CD14-positive monocyte (primary cell): ENCODE measurements at regions not wholly inside any gene's neighbourhood (a gene's known extent, or its start where the extent isn't known, plus 50 kb on each side); places are given as distances from the start of the nearest gene placed in this dataset.

Source experiments
- DNase-seq, 3 donors: peaks; one replicate each; pipeline ENCODE4 v3.0.0-alpha.2; 2011 to 2022
- H2AFZ ChIP-seq: 2 replicates; pipeline ENCODE4 v1.6.0; 2012; ENCODE audit warnings: mild to moderate bottlenecking, low read depth, low read length, inconsistent platforms; ENCODE audit not compliant: insufficient read depth, poor library complexity, severe bottlenecking
- H3K27ac ChIP-seq, 2 donors: 1 replicate in 1 of 2; 2 replicates in 1 of 2; pipeline ENCODE4 v1.5.1; 2012 to 2013; ENCODE audit warnings: low read length in 2 of 2, control low read depth in 1 of 2, inconsistent platforms in 1 of 2, low read depth in 1 of 2, mild to moderate bottlenecking in 1 of 2
- H3K27me3 ChIP-seq, 2 donors: one replicate each; pipeline versions ENCODE4 v1.6.0 to v1.6.1; 2011 to 2013; ENCODE audit warnings: low read length in 2 of 2; ENCODE audit not compliant: control insufficient read depth in 2 of 2, insufficient read depth in 2 of 2
- H3K36me3 ChIP-seq, 2 donors: replicated peaks in 1 of 2; 1 replicate in 1 of 2; 2 replicates in 1 of 2; pipeline versions ENCODE4 v1.5.1 to v1.6.1; 2012 to 2013; ENCODE audit warnings: low read length in 2 of 2, control low read depth in 1 of 2, inconsistent platforms in 1 of 2, mild to moderate bottlenecking in 1 of 2; ENCODE audit not compliant: insufficient read depth in 2 of 2, control insufficient read depth in 1 of 2
- H3K4me1 ChIP-seq, 2 donors: 1 replicate in 1 of 2; 2 replicates in 1 of 2; pipeline versions ENCODE4 v1.5.1 to v1.6.1; 2012 to 2013; ENCODE audit warnings: low read length in 2 of 2, control low read depth in 1 of 2, inconsistent platforms in 1 of 2, mild to moderate bottlenecking in 1 of 2, moderate library complexity in 1 of 2; ENCODE audit not compliant: insufficient read depth in 2 of 2, control insufficient read depth in 1 of 2
- H3K4me2 ChIP-seq: replicated peaks from 2 replicates; pipeline ENCODE3; 2012; ENCODE audit warnings: low read length, moderate library complexity, mild to moderate bottlenecking; ENCODE audit not compliant: poor library complexity, severe bottlenecking; ENCODE audit errors: extremely low read depth
- H3K4me3 ChIP-seq, 3 experiments: fragments of 200-600 bp in 1 of 3; sonication (generic) in 1 of 3; replicated peaks in 1 of 3; 1 replicate in 2 of 3; 2 replicates in 1 of 3; pipeline ENCODE4 v1.5.1; 2011 to 2013; ENCODE audit warnings: low read length in 3 of 3, mild to moderate bottlenecking in 3 of 3, control low read depth in 2 of 3, low read depth in 2 of 3, inconsistent platforms in 1 of 3, moderate library complexity in 1 of 3
- H3K79me2 ChIP-seq: 2 replicates; pipeline ENCODE4 v1.6.0; 2012; ENCODE audit warnings: mild to moderate bottlenecking, control low read depth, inconsistent platforms, low read length, moderate library complexity; ENCODE audit not compliant: insufficient read depth
- H3K9ac ChIP-seq: 2 replicates; pipeline ENCODE4 v1.6.0; 2017; ENCODE audit warnings: low read length, mild to moderate bottlenecking; ENCODE audit not compliant: insufficient read depth, poor library complexity, severe bottlenecking
- H3K9me3 ChIP-seq, 2 donors: replicated peaks in 1 of 2; 1 replicate in 1 of 2; 2 replicates in 1 of 2; pipeline versions ENCODE4 v1.5.1 to v1.6.1; 2012 to 2013; ENCODE audit warnings: low read length in 2 of 2, control low read depth in 1 of 2; ENCODE audit not compliant: control insufficient read depth in 1 of 2, insufficient read depth in 1 of 2
- H4K20me1 ChIP-seq: 2 replicates; pipeline ENCODE4 v1.6.0; 2012; ENCODE audit warnings: mild to moderate bottlenecking, low read length, control low read depth, moderate library complexity; ENCODE audit not compliant: insufficient read depth
- H3K27ac Mint-ChIP-seq, 7 donors: one replicate each; pipeline ENCODE4 v1.8.0; 2020; ENCODE audit warnings: mild to moderate bottlenecking in 7 of 7, mixed read lengths in 7 of 7, moderate library complexity in 6 of 7, inconsistent platforms in 2 of 7
- H3K27me3 Mint-ChIP-seq, 3 donors: one replicate each; pipeline ENCODE4 v1.8.0; 2021 to 2022; ENCODE audit warnings: low read depth in 3 of 3, mild to moderate bottlenecking in 3 of 3, mixed read lengths in 3 of 3, moderate library complexity in 3 of 3, inconsistent platforms in 1 of 3
- H3K36me3 Mint-ChIP-seq, 2 donors: one replicate each; pipeline ENCODE4 v1.8.0; 2020; ENCODE audit warnings: mixed read lengths in 2 of 2, inconsistent platforms in 1 of 2, mild to moderate bottlenecking in 1 of 2
- H3K4me1 Mint-ChIP-seq: one replicate; pipeline ENCODE4 v1.8.0; 2020; ENCODE audit warnings: mild to moderate bottlenecking, mixed read lengths
- H3K4me3 Mint-ChIP-seq, 2 donors: one replicate each; pipeline ENCODE4 v1.8.0; 2020; ENCODE audit warnings: mild to moderate bottlenecking in 2 of 2, mixed read lengths in 2 of 2, moderate library complexity in 1 of 2
- H3K9me3 Mint-ChIP-seq, 7 donors: one replicate each; pipeline ENCODE4 v1.8.0; 2020 to 2022; ENCODE audit warnings: mixed read lengths in 7 of 7, mild to moderate bottlenecking in 6 of 7, moderate library complexity in 6 of 7, inconsistent platforms in 2 of 7
- WGBS: methylation state at CpG from one replicate; pipeline ENCODE4 v1.1.5; 2013; ENCODE audit warnings: missing lambda C conversion rate; ENCODE audit not compliant: insufficient coverage; 5-methylcytosine and 5-hydroxymethylcytosine counted together
- intact Hi-C, 2 donors: fragments of 100-400 bp; cut with micrococcal nuclease; formaldehyde crosslinking; loops; one replicate each; pipeline versions ENCODE4 v1.15.0 to v1.15.1; 2023
- TF ChIP-seq, protein P1 (sequence below): fragments of 200-600 bp; IDR thresholded peaks from one replicate; pipeline ENCODE4 v1.8.0; 2022; ENCODE audit warnings: antibody characterized with exemption, mild to moderate bottlenecking

DNA sequence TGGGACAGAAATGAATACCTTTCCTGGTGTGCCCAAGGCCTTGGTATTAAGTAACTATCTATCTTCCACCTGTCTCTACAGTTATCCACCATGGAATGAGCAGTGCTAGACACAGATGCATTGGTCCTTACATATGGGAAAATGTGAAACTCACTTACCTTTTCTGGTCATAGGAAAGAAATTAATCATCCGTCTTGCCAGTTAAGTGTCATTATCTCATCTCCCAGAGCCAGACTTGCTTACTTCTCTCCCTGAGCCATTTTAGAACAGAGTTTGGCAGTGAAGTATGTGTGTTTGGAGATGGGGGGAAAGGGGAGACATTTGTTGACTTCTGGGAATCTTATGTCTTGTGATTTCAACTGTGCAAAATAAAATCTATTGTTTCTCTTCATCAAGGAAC, 1211.0 kb upstream of the CDH6 start:
- no peaks in the 10 kb centered on the region for H3K79me2 ChIP-seq
- H3K9me3 Mint-ChIP-seq, result peaks cover 0 to 10% (median 4%) of the 10 kb centered on the region in 7 donors
- no peaks in the 10 kb centered on the region for H4K20me1 ChIP-seq
- peaks cover 0 to 2% (median 0%) of the 10 kb centered on the region in 3 donors for H3K27me3 Mint-ChIP-seq
- no peak overlapping the region for H3K27ac Mint-ChIP-seq
- H3K4me3 ChIP-seq, result no peak overlapping the region
- no peaks in the 10 kb centered on the region for H3K27me3 ChIP-seq
- no peaks in the 10 kb centered on the region for H3K4me1 ChIP-seq
- intact Hi-C loops, result no loop called here
- no peak overlapping the region for H2AFZ ChIP-seq
- WGBS, result no CpG with 5 or more reads among the region's 1 CpG
- no peak overlapping the region for H3K4me2 ChIP-seq
- peaks cover 6 to 8% of the 10 kb centered on the region in 2 donors for H3K9me3 ChIP-seq
- no peak overlapping the region for H3K9ac ChIP-seq
- DNase-seq, result no peak
- TF ChIP-seq, protein P1, sequence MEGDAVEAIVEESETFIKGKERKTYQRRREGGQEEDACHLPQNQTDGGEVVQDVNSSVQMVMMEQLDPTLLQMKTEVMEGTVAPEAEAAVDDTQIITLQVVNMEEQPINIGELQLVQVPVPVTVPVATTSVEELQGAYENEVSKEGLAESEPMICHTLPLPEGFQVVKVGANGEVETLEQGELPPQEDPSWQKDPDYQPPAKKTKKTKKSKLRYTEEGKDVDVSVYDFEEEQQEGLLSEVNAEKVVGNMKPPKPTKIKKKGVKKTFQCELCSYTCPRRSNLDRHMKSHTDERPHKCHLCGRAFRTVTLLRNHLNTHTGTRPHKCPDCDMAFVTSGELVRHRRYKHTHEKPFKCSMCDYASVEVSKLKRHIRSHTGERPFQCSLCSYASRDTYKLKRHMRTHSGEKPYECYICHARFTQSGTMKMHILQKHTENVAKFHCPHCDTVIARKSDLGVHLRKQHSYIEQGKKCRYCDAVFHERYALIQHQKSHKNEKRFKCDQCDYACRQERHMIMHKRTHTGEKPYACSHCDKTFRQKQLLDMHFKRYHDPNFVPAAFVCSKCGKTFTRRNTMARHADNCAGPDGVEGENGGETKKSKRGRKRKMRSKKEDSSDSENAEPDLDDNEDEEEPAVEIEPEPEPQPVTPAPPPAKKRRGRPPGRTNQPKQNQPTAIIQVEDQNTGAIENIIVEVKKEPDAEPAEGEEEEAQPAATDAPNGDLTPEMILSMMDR, result no peak
- H3K27ac ChIP-seq, result no peak overlapping the region
- no peaks in the 10 kb centered on the region for H3K4me1 Mint-ChIP-seq
- no peaks in the 10 kb centered on the region for H3K36me3 Mint-ChIP-seq
- no peak overlapping the region for H3K4me3 Mint-ChIP-seq
- no peaks in the 10 kb centered on the region for H3K36me3 ChIP-seq

GRCh38 chr5:29972597-29972996, 1220.9 kb upstream of the CDH6 start:
- 93% methylated on average over 3 of the region's 3 CpGs for WGBS
- H3K36me3 ChIP-seq, result no peaks in the 10 kb centered on the region
- H3K4me2 ChIP-seq, result no peak overlapping the region
- H3K27me3 ChIP-seq, result no peaks in the 10 kb centered on the region
- H4K20me1 ChIP-seq, result no peaks in the 10 kb centered on the region
- TF ChIP-seq, protein P1, result no peak
- Mint-ChIP-seq H3K36me3 (no peaks in the 10 kb centered on the region), H3K27ac (no peak overlapping the region), H3K27me3 (no peaks in the 10 kb centered on the region), H3K4me3 (no peak overlapping the region), H3K4me1 (no peaks in the 10 kb centered on the region), H3K9me3 (peaks cover 0 to 3% (median 0%) of the 10 kb centered on the region in 7 donors)
- DNase-seq, result no peak
- no peak overlapping the region for H3K27ac ChIP-seq
- no peaks in the 10 kb centered on the region for H3K4me1 ChIP-seq
- H3K79me2 ChIP-seq, result no peaks in the 10 kb centered on the region
- H3K9ac ChIP-seq, result no peak overlapping the region
- H3K9me3 ChIP-seq, result no peaks in the 10 kb centered on the region
- intact Hi-C loops, result no loop called here
- no peak overlapping the region for H3K4me3 ChIP-seq
- no peak overlapping the region for H2AFZ ChIP-seq
